8988T (cell line): ENCODE measurements at regions not wholly inside any gene's neighbourhood (a gene's known extent, or its start where the extent isn't known, plus 50 kb on each side); places are given as distances from the start of the nearest gene placed in this dataset.

Source experiments
- DNase-seq: peaks from one replicate; pipeline ENCODE4 v3.0.0; 2011

- DNase-seq: no peak
Measured at GRCh38 chr6:170212956-170213636, 77.8 kb downstream of the DLL1 start.

GRCh38 chr6:170212051-170212756 is 78.7 kb downstream of the DLL1 start:
- DNase-seq: no peak

GRCh38 chr6:170211404-170212025 is 79.4 kb downstream of the DLL1 start:
- DNase-seq: no peak

GRCh38 chr6:170210651-170211403 is 80.1 kb downstream of the DLL1 start:
- DNase-seq: peak; percentile 6

GRCh38 chr6:170210026-170210390 is 80.9 kb downstream of the DLL1 start:
- DNase-seq: peak; percentile 7

GRCh38 chr6:170209354-170210025 is 81.4 kb downstream of the DLL1 start:
- no peak for DNase-seq

GRCh38 chr6:170208651-170209353 is 82.1 kb downstream of the DLL1 start:
- DNase-seq: no peak

- no peak for DNase-seq
Measured at GRCh38 chr6:170208182-170208601, 82.7 kb downstream of the DLL1 start.

GRCh38 chr6:170207586-170208181 is 83.2 kb downstream of the DLL1 start:
- DNase-seq: no peak

GRCh38 chr6:170206851-170207431 is 83.9 kb downstream of the DLL1 start:
- no peak for DNase-seq

GRCh38 chr6:170206317-170206621 is 84.6 kb downstream of the DLL1 start:
- DNase-seq: no peak

GRCh38 chr6:170205534-170206316 is 85.2 kb downstream of the DLL1 start:
- DNase-seq: no peak

GRCh38 chr6:170205126-170205525 is 85.8 kb downstream of the DLL1 start:
- DNase-seq: no peak

GRCh38 chr6:170203212-170203611 is 87.7 kb downstream of the DLL1 start:
- no peak for DNase-seq

- no peak for DNase-seq
Measured at GRCh38 chr6:170202416-170203135, 88.3 kb downstream of the DLL1 start.

GRCh38 chr6:170201361-170201760 is 89.5 kb downstream of the DLL1 start:
- no peak for DNase-seq

- no peak for DNase-seq
Measured at GRCh38 chr6:170200458-170200891, 90.4 kb downstream of the DLL1 start.

- no peak for DNase-seq
Measured at GRCh38 chr6:170199716-170200115, 91.2 kb downstream of the DLL1 start.

GRCh38 chr6:170198298-170198697 is 92.6 kb downstream of the DLL1 start:
- DNase-seq: no peak

- DNase-seq: no peak
Measured at GRCh38 chr6:170193326-170193821, 97.5 kb downstream of the DLL1 start.
